ENCODE measurements at regions not wholly inside any gene's neighbourhood (a gene's known extent, or its start where the extent isn't known, plus 50 kb on each side); places are given as distances from the start of the nearest gene placed in this dataset.

- CTCF ChIA-PET, result no interaction called here
- no peak for DNase-seq (ENCODE audit: low read depth, low spot score)
- H3K4me3 ChIP-seq (ENCODE audit: low read depth, low read length), result no peak overlapping the region
- TF ChIP-seq CTCF (IDR thresholded peaks at IDR 0.05; ENCODE audit: insufficient read depth, low read length, missing control alignments), result no peak
- POLR2A ChIA-PET, result no interaction called here
Observed at GRCh38 chr2:129721846-129722245, 257.6 kb upstream of the RAB6C start.

- CTCF ChIA-PET, result no interaction called here
- no peak overlapping the region for H3K4me3 ChIP-seq (ENCODE audit: low read depth, low read length)
- POLR2A ChIA-PET, result no interaction called here
- no peak for DNase-seq (ENCODE audit: low read depth, low spot score)
- no peak for TF ChIP-seq CTCF (IDR thresholded peaks at IDR 0.05; ENCODE audit: insufficient read depth, low read length, missing control alignments)
Observed at GRCh38 chr2:129722306-129723019, 257.0 kb upstream of the RAB6C start.

- no peak for DNase-seq (ENCODE audit: low read depth, low spot score)
- H3K4me3 ChIP-seq (ENCODE audit: low read depth, low read length), result no peak overlapping the region
- POLR2A ChIA-PET, result no interaction called here
- CTCF ChIA-PET, result no interaction called here
- TF ChIP-seq CTCF (IDR thresholded peaks at IDR 0.05; ENCODE audit: insufficient read depth, low read length, missing control alignments), result no peak
Observed at GRCh38 chr2:129723277-129724020, 256.0 kb upstream of the RAB6C start.

GRCh38 chr2:129724021-129724757, 255.3 kb upstream of the RAB6C start:
- CTCF ChIA-PET, result no interaction called here

GRCh38 chr2:129726216-129726615, 253.2 kb upstream of the RAB6C start:
- H3K4me3 ChIP-seq (ENCODE audit: low read depth, low read length), result no peak overlapping the region
- ChIA-PET POLR2A (no interaction called here), CTCF (no interaction called here)
- no peak for TF ChIP-seq CTCF (IDR thresholded peaks at IDR 0.05; ENCODE audit: insufficient read depth, low read length, missing control alignments)
- DNase-seq (ENCODE audit: low read depth, low spot score), result no peak

More at GRCh38 chr2:129724021-129724757, 255.3 kb upstream of the RAB6C start:
- POLR2A ChIA-PET, result no interaction called here
- no peak overlapping the region for H3K4me3 ChIP-seq (ENCODE audit: low read depth, low read length)
- DNase-seq (ENCODE audit: low read depth, low spot score), result no peak
- no peak for TF ChIP-seq CTCF (IDR thresholded peaks at IDR 0.05; ENCODE audit: insufficient read depth, low read length, missing control alignments)

- no peak overlapping the region for H3K4me3 ChIP-seq (ENCODE audit: low read depth, low read length)
- ChIA-PET CTCF (no interaction called here), POLR2A (no interaction called here)
- no peak for TF ChIP-seq CTCF (IDR thresholded peaks at IDR 0.05; ENCODE audit: insufficient read depth, low read length, missing control alignments)
- DNase-seq (ENCODE audit: low read depth, low spot score), result no peak
Observed at GRCh38 chr2:129727286-129727685, 252.2 kb upstream of the RAB6C start.

Data from AG04449 (cell line).